HG02885 (cell line): ENCODE measurements at regions not wholly inside any gene's neighbourhood (a gene's known extent, or its start where the extent isn't known, plus 50 kb on each side); places are given as distances from the start of the nearest gene placed in this dataset.
"Not testable (repeated sequence)": the region's sequence is repeated elsewhere in the genome, so short reads cannot be mapped to it uniquely, and the experiment has no call there.

Experiments
- ATAC-seq: cut with Tn5 transposase; IDR thresholded peaks from one replicate; pipeline ENCODE4 v1.9.1; 2021; ENCODE audit warnings: mild to moderate bottlenecking; ENCODE audit not compliant: unreplicated experiment, poor library complexity

DNA sequence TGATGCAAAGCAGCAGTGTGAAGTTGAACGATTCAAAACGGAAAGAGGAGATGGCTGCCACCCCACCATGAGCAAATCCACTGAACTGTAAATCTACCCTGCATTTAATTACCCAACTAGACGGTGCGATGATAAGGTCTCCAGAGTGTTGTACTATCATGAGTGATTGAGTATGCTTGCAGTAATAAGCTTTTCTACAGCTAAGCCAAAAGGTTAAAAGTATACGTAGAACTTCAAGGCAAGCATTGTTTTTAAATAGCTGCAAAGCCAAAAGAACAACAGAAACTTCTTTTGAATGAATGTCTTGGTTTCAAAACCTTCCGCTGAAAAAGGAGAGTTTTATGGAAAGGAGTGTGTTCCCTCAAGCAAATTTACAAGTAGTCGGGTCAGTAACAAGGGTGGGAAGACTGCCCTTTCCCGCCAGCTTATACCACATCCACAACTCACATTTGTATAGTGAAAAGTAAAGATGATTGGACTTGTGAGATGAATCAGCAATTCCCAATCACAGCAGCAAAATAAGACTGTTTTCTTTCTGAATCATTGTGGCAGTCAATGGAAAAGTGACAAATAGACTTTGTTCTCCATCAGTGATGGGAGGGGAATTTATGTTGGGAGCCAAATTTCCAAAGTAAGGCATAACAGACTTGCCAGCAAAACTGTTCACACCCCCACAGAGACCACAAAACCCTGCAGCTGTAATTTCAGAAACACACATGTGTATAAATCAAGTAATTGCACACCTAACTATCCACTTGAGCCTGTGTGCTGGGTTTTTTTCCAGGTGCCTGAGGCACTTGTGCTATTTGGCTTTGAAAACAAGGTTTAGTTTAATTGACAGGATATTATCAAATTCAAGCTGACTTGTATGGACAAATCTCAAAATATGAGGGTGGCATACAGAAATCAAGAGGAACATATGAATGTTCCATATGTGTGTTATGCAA lies 407.7 kb upstream of the GRAMD2B start:
- ATAC-seq = no peak

DNA sequence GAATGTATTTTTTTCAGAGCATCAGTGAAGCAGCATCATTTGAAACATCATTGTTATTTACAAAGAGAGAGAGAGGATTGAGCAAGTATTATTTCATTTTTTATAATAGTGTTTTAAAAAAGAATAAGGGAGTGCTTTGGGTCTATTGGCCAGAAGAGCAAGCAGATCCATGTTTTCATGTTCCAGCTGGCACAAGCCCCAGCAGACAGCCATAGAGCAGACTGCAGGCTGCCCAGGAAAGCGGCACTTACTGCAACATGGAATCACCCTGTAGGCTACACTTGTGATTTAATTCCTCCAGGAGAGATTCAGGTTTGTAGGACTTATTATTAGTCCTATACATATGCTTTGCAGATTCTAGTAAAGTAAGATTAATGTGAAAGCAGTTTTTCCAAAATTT lies 407.0 kb upstream of the GRAMD2B start:
- ATAC-seq = no peak

DNA sequence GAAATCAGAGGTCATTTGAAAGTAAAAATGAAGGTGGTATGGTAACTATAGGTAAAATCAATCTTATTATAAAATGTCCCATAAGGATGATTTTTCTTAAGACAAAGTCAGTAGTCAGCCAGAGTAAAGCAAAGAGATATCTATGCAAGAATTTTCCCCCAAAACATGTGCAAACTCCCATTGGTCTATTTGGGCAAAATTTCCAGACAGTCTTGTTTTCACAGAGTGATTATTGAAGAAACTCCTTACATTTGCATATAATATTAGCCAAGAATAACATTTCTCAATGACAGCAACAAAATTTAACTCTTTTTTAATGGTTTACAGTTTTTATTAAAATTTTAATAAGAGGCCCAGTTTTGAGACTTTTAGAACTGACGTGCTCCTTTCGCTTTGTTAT lies 406.1 kb upstream of the GRAMD2B start:
- ATAC-seq = no peak

DNA sequence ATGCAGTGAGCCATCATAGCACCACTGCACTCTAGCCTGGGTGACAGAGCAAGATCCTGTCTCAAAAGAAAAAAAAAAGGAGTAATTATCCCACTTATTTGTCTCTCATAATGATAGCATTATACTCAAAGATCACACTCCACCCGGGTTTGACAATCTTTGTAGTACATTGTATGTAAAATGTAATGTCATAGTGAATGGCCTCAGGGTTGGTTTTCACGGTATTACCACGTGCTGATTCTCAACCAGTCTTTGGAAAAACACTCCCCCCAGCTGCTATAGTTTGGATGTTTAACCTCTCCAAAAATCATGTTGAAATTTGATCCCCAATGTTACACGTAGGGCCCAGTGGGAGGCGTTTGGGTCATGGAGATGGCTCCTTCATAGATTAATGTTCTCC lies 402.4 kb upstream of the GRAMD2B start:
- ATAC-seq = no peak

DNA sequence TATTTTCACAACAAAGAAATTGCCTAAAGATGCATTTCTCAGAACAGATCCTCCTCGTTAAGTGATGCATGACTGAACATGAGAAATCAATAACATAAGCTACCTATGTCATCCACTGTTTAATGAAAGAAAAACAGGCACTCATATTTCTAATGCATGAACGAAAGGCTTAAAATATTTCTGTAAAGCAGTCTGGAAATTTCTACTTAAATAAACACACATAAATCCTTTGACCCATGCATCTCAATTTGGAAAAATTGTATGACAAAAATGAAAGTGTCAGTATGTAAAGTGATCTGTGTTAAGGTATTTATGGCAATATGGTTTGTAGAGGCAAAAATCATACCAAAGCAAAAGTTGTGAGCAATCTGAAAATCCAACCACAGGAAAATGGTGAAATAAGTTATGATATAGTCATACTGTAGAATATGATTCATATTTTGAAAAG lies 399.2 kb upstream of the GRAMD2B start:
- ATAC-seq = no peak

DNA sequence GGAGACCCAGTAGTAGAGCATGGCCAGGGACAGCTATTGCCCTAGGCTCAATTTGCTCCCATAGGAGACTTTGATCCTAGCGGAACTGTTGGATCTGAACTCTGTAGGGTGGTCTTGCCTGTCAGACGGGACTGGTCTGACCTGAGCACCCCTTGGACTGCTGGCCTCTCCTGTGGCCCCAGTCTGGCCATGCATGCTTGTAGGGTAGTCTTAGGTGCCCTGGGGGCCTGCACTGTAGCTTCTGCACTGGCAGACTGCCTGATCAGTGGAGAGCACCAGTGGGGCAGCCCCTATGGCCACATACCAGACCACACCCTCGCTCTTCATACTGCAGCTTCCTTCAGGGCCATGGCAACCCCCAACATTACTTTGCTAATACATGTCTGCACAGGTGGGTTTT lies 396.1 kb upstream of the GRAMD2B start:
- no peak for ATAC-seq

DNA sequence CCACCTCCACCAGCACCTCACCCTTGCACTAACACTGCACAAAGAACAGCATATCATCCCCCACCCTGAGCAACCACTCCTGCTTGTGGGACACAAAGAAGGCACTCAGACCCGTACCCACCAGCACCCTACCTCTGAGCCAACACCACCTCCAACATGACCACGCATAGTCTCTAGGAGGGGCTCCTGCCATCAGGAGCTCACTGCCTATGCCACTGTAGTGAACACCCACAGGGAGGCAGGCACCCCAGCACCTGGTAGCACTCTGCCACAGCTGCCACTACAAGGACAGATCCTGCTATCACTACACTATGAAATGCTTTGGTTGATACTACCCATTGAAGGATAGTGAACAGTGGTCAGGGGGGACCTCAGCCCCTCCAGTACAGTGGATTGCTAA lies 395.6 kb upstream of the GRAMD2B start:
- ATAC-seq = no peak

DNA sequence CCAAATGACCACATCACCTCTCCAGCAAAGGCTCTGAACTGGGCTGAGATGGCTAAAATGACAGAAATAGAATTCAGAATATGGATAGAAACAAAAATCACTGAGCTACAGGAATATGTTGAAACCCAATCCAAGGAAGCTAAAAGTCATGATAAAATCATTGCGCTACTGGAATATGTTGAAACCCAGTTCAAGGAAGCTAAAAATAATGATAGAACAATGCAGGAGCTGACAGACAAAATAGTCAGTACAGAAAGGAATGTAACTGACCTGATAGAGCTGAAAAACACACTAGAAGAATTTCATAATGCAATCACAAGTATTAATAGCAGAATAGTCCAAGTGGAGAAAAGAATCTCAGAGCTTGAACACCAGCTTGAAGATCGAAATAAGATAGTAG lies 394.9 kb upstream of the GRAMD2B start:
- ATAC-seq = no peak

DNA sequence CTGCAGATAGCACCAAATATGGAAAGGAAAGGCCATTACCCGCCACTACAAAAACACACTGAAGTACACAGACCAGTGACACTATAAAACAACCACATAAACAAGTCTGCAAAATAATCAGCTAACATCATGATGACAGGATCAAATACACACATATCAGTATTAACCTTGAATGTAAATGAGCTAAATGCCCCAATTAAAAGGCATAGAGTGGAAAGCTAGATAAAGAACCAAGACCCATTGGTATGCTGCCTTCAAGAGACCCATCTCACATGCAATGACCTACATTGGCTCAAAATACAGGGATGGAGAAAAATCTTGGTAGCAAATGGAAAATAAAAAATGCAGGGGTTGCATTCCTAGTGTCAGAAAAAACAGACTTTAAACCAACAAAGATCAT lies 393.9 kb upstream of the GRAMD2B start:
- not testable (repeated sequence) for ATAC-seq

DNA sequence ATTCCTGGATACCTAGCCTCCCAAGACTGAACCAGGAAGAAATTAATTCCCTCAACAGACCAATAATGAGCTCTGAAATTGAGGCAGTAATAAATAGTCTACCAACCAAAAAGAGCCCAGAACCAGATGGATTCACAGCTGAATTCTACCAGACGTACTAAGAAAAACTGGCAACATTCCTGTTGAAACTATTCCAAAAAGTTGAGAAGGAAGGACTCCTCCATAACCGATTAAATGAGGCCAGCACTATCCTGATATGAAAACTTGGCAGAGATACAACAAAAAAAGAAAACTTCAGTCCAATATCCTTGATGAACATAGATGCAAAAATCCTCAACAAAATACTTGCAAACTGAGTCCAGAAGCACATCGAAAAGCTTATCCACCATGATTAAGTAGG lies 392.5 kb upstream of the GRAMD2B start:
- no peak for ATAC-seq

DNA sequence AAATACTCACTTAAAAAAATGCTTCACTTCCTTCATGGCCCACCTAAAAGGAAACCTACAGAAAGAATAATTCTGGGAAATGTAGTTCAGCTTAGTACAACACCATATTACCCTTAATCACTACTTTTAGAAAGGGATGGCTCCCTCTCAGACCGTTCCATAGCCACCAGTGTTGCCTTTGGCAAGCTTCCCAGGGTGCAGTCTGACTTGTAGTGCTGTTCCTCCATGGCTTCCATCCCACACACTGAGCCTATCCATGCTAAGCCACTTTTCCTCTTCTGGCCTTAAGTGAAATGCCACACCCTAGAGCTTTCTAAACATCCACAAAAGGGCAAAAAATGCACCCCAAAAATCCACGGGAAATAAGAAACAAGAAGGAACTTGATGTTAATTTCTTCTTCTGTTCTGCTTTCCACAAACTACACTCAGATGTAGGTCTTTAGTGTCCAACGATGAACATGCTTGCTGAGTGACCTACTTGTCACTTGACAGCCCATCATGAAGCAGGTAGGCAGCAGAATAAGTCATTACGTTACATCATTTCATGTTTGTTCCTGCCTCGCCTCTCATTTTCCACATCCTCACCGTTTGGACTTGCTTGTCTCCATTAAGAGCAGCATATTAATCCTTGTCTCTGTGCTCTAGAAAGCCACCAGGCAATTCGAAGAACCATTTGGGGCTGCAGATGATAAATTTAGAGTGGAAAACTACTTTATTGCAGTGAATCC lies 391.1 kb upstream of the GRAMD2B start:
- ATAC-seq = no peak

DNA sequence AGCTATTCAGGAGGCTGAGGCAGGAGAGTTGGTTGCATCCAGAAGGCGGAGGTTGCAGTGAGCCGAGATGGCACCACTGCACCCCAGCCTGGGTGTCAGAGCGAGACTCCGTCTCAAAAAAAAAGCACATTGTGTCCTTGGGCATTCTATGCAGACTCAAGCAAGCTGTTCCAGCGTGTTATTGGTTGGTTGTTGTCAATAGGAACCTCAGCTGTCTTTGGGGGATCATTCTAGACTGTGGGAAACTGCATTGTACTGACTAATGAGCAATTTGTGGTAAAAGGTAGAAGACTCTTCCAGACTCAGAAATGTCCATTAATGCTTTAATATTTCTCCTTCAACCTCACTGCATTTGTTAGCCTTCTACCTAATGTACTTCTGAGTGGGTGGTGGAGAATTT lies 379.5 kb upstream of the GRAMD2B start:
- no peak for ATAC-seq

DNA sequence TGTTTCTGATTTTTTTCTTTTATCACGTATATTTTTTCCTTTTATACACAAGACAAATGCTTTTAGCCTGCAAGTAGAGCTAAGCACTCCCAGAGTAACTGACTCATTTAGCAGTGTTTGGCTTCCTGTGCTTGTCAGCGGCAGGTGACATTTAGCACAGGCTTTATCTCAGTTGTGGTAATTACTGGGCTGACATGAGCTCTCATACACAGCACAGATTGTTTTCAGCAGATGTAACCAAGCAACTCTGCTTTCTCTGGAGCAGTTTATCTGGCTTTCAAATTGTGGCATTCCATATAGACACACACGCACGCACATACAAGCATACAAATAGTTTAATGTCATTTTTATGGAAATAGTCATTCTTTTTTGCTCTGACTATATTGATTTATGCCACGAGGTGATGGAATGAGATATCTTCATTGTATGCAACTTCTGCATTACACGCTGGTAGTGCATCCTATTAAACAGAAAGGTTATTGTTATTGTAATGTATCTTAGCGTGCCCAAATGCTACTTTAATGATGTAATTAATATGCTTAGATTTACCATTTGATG lies 379.0 kb upstream of the GRAMD2B start:
- ATAC-seq = no peak

DNA sequence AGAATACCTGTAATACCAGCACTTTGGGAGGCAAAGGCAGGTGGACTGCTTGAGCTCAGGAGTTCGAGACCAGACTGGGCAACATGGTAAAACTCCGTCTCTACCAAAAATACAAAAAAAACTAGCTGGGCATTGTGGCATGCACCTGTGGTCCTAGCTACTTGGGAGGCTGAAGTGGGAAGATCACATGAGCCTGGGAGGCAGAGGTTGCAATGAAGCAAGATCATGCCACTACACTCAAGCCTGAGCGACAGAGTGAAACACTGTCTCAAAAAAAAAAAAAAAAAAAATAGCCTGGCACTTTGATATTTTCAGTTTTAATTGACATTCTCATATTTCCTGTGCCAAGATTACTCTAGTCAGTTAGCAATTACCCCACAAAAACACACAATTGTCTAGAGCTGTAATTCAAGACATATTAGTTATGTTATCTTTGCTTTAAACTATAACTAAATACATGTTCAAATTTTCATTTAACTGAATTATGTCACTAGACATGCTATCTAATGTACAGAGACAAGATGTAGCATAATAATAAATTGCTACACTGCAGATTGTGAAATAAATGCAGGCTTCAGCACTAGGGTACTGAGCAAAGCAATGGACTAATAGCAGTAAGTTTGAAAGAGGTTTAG lies 378.2 kb upstream of the GRAMD2B start:
- no peak for ATAC-seq

DNA sequence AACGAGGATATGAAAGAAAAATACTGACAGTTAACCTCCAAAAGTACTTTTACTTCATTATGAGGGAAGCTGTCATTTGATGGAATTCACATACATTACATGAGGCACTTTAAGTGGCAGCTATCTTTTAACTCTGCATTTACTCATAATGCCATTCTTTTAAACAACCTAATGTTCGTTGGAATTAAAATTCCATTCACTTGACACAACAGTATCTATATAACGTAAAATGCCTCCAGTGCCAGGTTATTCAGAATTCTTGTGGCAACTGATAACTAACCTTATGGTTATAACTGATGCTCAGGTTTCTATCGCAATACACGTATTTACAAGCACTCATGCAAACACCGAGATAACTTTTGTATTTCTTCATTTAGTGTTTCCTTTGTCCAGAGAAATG lies 376.9 kb upstream of the GRAMD2B start:
- ATAC-seq = no peak

DNA sequence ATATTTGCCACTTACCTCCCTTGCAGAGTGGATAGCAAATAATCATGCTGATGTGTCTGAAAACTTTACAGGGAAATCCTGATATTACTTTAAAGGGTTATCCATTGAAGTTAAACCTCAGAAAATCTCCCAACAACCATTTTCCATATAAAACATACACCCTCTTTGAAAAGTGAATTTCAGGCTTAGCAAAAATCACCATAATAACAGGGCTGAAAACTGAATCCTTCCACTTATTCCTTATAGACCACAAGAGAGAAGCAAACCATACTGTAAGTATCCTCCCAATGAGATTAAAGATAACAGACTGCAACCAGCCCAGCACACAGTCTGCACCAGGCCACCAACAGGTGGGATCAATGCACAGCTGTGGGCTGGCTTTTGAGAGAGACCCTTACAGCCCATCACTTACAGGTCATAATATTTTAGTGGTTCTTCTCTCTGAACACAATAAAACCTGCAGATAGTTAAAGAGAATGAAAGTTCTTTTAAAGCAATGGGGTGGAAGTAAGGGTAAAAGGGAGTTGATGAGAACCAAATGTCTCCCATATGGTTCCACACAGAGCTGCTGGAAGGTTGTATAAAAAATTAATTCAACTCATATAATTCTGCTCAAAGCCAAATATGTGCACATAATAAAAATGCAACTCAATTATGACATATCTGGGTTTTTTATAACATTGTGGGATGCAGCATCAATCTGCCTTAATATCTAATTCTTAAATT lies 376.2 kb upstream of the GRAMD2B start:
- no peak for ATAC-seq

DNA sequence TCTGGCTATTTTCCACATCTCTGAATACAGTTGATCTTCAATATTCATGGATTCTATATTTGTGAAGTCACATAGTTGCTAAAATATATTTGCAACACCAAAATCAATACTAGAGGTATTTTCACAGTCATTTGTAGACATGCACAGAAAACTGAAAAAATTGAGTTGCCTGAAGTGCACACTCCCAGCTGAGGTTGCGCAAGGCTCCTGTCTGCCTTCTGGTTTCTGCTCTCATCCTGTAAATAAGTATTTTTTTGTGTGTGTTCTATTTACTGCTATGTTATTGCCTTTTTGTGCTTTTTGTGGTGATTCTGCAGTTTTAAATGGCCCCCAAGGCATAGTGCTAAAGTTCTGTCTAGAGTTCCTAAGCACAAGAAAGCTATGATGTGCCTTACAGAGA lies 371.1 kb upstream of the GRAMD2B start:
- ATAC-seq = no peak

DNA sequence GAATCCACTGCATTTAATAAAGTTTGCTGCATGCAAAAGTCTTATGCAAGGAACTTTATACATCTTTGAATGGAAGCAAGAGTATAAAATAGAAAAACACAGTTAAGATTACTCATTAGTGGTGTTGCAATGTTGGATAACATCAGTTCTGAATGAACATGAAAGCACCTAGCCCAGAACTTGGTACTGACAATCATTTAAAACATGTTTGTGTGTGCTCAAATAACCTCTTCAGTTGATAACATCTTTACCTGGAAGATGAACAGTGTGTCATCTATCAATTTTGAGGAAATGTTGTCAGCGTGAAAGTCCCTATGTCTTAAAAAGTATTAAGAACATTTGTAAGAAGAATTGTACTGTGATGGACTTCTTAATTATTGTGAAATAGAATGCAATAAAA lies 370.4 kb upstream of the GRAMD2B start:
- ATAC-seq = no peak

DNA sequence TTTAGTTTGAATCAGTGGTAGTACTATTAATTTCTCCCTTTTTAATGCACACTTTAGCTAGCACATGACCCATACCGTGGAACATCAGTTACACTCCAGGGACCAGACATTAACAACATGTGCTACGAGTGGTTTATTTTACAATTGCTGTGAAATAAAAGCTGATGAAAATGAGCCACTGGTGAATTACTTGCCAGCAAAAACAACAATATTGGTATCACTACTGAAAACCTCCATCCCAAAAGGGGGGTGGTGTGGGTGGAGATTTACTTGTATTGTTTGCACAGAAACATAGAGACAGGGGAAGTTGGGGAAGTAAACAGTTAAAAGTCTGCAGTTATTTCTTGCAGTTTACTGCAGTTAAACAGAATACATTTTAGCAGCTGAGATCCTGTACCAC lies 369.6 kb upstream of the GRAMD2B start:
- no peak for ATAC-seq
